ENCODE measurements at regions not wholly inside any gene's neighbourhood (a gene's known extent, or its start where the extent isn't known, plus 50 kb on each side); places are given as distances from the start of the nearest gene placed in this dataset.

DNA sequence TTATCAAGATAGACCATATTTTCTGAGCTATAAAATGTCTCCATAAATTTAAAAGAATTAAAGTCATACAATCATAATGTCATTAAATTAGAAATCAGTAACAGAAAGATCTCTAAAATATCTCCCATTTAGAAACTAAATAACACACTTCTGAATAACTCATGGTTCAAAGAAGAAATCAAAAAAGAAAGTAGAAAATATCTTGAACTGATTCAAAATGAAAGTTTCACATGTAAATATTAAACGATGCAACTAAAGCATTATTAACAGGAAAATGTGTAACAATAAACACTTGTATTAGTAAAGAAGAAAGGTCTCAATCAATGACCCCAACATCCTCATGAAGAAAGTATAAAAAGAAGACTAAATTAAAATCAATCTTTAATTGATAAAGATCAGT is 50.5 kb upstream of the PZP start:
- H3K4me2 ChIP-seq: no peak overlapping the region
- H3K36me3 ChIP-seq (replicated peaks in 1 of 2; ENCODE audit: control insufficient read depth in 1 of 2, insufficient read depth in 2 of 2, low read length in 1 of 2): no peaks in the 10 kb centered on the region
- no peak for TF ChIP-seq FOXJ3 (CRISPR knock-in tag; IDR thresholded peaks at IDR 0.05)
- no peak for TF ChIP-seq TAF1 (IDR thresholded peaks at IDR 0.05; ENCODE audit: borderline replicate concordance, low read depth, low read length)
- no peak for TF ChIP-seq FOXM1 (IDR thresholded peaks at IDR 0.05; ENCODE audit: low read depth)
- no peak for TF ChIP-seq SIN3A (IDR thresholded peaks at IDR 0.05; ENCODE audit: borderline replicate concordance, low read depth, low read length)
- no peak for TF ChIP-seq NRF1 (IDR thresholded peaks at IDR 0.05; ENCODE audit: low read depth, low read length)
- no peak for TF ChIP-seq JUND (IDR thresholded peaks at IDR 0.05)
- no peaks in the 10 kb centered on the region for H3F3A ChIP-seq (replicated peaks; ENCODE audit: insufficient read depth)
- H3K9me3 ChIP-seq: no peaks in the 10 kb centered on the region
- no peaks in the 10 kb centered on the region for H3K79me2 ChIP-seq (ENCODE audit: insufficient read depth)
- H2AFZ ChIP-seq (ENCODE audit: low read depth): no peak overlapping the region
- H4K20me1 ChIP-seq (ENCODE audit: insufficient read depth): no peaks in the 10 kb centered on the region
- H3K27ac ChIP-seq (ENCODE audit: low read depth in 2 of 2, low read length in 1 of 2): no peak overlapping the region
- 0 out of 2 replicates have a peak, but pooled peaks cover 5% of the 10 kb centered on the region for H3K27me3 ChIP-seq (ENCODE audit: insufficient read depth)
- ChIA-PET POLR2A (no interaction called here), CTCF (interaction anchor here (0.6 kb wide), 1 partner anchor 156 kb away, joined by 3 read pairs; no protein-coding TSS in a partner anchor)
- H3K4me1 ChIP-seq (ENCODE audit: control insufficient read depth in 1 of 2, insufficient read depth in 2 of 2, low read depth in 1 of 2, low read length in 1 of 2): peaks cover 0 to 6% of the 10 kb centered on the region in 2 experiments; a peak in 1 of 4 replicates
- WGBS (ENCODE audit: low lambda C conversion rate): 56% methylated on average over 1 of the region's 1 CpG
- H3K9ac ChIP-seq: no peak overlapping the region
- H3K4me3 ChIP-seq (ENCODE audit: low read depth in 2 of 2, low read length in 1 of 2): no peak overlapping the region
- no peak for DNase-seq
- no peaks in the 10 kb centered on the region for H3K9me2 ChIP-seq

Small RNA genes in the stretch of these regions (small RNA-seq; reads per million reads assigned to genes)
- gene RF00072: 0 reads per million in 7 experiments
